SK-N-SH (cell line): ENCODE measurements at regions not wholly inside any gene's neighbourhood (a gene's known extent, or its start where the extent isn't known, plus 50 kb on each side); places are given as distances from the start of the nearest gene placed in this dataset.

Experiments
- CTCF ChIP-seq: fragments of 200-600 bp; sonication (generic); IDR thresholded peaks from 2 replicates; pipeline ENCODE4 v1.6.1; 2017; ENCODE audit warnings: antibody characterized with exemption, mild to moderate bottlenecking, moderate library complexity
- EZH2phosphoT487 ChIP-seq: fragments of 200-600 bp; sonication (generic); IDR thresholded peaks from 2 replicates; pipeline ENCODE4 v1.6.1; 2017; ENCODE audit warnings: low read depth, mixed run types, mild to moderate bottlenecking, antibody characterized with exemption, moderate library complexity, borderline replicate concordance
- FOSL2 ChIP-seq: IDR thresholded peaks from 2 replicates; pipeline ENCODE4 v1.4.0; 2012; ENCODE audit warnings: low read depth, mild to moderate bottlenecking, moderate library complexity, borderline replicate concordance
- GABPA ChIP-seq: IDR thresholded peaks from 2 replicates; pipeline ENCODE4 v1.4.0; 2012; ENCODE audit warnings: low read depth, mild to moderate bottlenecking
- JUND ChIP-seq: IDR thresholded peaks from 2 replicates; pipeline ENCODE4 v1.4.0; 2012
- MAX ChIP-seq: IDR thresholded peaks from 2 replicates; pipeline ENCODE4 v1.4.0; 2012; ENCODE audit warnings: low read depth
- MXI1 ChIP-seq: IDR thresholded peaks from 2 replicates; pipeline ENCODE4 v1.6.1; 2012; ENCODE audit warnings: mild to moderate bottlenecking, low read depth, low read length, improper control_type of control experiment
- RAD21 ChIP-seq: IDR thresholded peaks from 2 replicates; pipeline ENCODE4 v1.6.1; 2012; ENCODE audit warnings: mild to moderate bottlenecking, low read length
- REST ChIP-seq: IDR thresholded peaks from 2 replicates; pipeline ENCODE4 v1.6.1; 2012; ENCODE audit warnings: mild to moderate bottlenecking, low read depth, low read length, moderate library complexity
- RXRA ChIP-seq: IDR thresholded peaks from 2 replicates; pipeline ENCODE4 v1.4.0; 2012; ENCODE audit warnings: low read depth, mild to moderate bottlenecking, borderline replicate concordance
- YY1 ChIP-seq: IDR thresholded peaks from 2 replicates; pipeline ENCODE4 v1.4.0; 2012; ENCODE audit warnings: low read depth, mild to moderate bottlenecking

GRCh38 chr14:23896609-23897153, 56.9 kb upstream of the DHRS4 start:
- no peak for TF ChIP-seq GABPA
- TF ChIP-seq YY1: no peak
- no peak for TF ChIP-seq RXRA
- no peak for TF ChIP-seq CTCF
- TF ChIP-seq FOSL2: no peak
- TF ChIP-seq JUND: no peak
- no peak for TF ChIP-seq EZH2phosphoT487
- no peak for TF ChIP-seq REST
- no peak for TF ChIP-seq MAX
- no peak for TF ChIP-seq RAD21
- no peak for TF ChIP-seq MXI1
